ENCODE measurements at regions not wholly inside any gene's neighbourhood (a gene's known extent, or its start where the extent isn't known, plus 50 kb on each side); places are given as distances from the start of the nearest gene placed in this dataset.
"Not testable (repeated sequence)": the region's sequence is repeated elsewhere in the genome, so short reads cannot be mapped to it uniquely, and the experiment has no call there.

DNA sequence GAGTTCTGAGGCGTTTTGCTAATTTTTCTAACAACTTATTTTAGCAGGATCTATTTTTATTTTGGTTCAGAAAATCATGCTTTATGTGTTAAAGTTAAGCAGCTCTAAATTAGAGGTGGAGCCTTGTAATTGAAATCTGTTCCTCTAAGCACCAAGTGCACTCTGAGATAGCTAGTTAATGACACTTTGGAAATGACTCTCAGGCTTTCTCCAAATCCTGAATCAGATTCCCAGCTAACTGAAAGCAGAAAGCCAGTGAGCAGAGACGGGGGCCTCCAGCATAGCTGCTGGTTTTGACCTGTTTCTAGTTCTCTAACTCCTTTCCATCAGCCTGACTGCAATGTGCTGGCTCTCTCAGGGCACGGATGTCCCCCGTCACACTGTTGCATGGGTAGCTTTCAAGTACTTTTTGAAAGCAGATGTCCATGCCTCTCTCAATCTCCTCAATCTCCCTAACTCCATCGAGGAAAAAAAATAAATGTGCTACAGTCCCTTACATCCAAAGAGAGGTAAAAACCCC lies 326.5 kb downstream of the SATB2 start:
- DNase-seq = no peak

- no peak for DNase-seq
Observed at GRCh38 chr2:199130501-199130900, 327.2 kb downstream of the SATB2 start.

GRCh38 chr2:199128476-199129229 lies 329.1 kb downstream of the SATB2 start:
- no peak for DNase-seq

DNA sequence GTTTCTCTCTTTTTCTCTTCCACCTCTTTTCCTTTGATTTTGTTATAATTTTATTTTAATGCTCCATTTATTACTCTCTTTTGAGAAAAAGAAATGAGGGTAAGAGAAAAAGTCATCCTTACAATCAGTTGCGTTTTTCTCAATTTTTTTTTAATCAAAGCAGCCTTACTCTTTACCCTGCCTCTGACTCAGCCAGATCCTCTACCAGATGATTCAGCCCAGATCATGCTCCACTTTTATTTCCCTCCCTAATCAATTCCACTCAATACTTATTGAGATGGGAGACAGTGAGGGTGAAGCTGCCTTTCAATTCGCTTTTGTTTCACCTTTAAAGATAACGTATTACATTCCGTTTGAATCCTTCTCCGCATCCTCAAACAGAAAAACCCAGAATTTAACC lies 337.9 kb downstream of the SATB2 start:
- no peak for DNase-seq

DNA sequence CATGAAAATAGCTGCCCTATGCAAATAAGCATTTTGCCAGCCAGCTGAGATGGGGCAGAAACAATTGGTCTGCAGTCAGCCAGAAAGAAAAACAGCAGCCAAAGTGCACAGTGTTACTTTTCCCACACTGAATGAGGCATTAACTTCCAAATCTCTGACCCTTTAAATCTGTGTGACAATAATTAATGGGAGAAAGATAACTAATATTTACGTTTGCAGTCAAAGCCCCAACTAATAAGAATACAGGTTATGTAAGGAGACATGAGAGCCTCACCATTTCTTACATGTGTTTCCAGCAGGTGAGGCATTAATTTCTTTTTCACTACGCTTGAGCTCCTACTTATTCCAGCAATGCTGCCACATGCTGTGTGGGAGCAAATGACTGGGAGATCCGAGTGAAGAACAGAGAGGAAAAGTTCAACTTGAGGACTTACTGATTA lies 339.0 kb downstream of the SATB2 start:
- no peak for DNase-seq

- DNase-seq = no peak
Observed at GRCh38 chr2:199115169-199115568, 342.6 kb downstream of the SATB2 start.

DNA sequence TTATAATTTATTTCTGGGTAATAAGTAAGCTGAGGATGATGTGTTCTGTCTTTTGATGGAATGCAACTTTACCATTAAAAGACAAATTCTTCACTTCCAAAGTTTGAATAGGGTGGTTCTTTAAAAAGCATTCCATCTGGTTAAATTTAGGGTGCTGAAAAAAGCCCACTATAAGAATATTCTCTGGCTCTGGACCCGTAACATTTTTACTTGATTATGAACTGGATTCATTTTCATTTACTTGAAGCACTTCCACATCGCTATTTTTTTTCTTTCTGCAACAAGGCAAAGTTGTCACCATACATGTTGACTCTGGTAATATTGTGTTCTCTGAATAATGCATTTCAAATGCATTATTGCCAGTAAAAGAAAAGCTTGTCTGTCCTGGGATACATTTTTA lies 344.6 kb downstream of the SATB2 start:
- DNase-seq = no peak

GRCh38 chr2:199111458-199111857 lies 346.3 kb downstream of the SATB2 start:
- no peak for DNase-seq

DNA sequence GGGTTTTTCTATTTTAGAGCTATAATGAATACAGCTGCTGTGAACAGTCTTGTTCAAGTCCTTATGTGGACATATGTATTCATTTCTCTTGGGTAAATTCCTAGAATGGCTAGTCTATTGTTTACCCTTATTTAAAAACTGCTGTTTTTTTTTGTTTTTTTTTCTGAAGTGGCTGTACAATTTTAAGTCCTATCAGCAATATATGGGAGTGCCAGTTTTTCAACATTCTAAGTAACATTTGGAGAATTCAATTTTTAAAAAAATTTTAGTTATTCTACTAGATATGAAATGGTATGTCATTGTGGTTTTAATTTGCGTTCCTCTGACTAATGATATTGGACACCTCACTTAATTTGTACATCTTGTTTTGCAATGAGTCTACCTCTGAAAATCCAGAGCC lies 349.7 kb downstream of the SATB2 start:
- DNase-seq = no peak

DNA sequence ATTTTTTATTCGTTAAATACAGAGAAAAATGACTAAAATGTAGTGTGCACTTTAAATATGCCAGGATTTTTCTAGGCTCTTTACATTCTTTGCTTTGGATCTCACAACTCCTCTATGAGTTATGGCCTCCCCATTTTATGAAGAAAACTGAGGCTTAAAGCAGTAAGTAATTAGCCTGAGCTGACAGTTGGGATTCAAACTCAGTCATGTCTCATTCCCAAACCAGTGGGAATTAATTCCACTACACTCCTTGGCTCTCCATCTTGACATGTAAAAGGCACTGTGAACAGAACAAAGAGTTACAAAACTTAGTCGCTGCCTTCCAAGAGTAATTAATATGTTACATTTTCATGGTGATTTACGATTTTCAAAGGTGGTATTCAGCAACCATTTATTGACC lies 351.9 kb downstream of the SATB2 start:
- DNase-seq = no peak

- no peak for DNase-seq
Observed at GRCh38 chr2:199101487-199101886, 356.3 kb downstream of the SATB2 start.

GRCh38 chr2:199100326-199101110 lies 357.2 kb downstream of the SATB2 start:
- no peak for DNase-seq

DNA sequence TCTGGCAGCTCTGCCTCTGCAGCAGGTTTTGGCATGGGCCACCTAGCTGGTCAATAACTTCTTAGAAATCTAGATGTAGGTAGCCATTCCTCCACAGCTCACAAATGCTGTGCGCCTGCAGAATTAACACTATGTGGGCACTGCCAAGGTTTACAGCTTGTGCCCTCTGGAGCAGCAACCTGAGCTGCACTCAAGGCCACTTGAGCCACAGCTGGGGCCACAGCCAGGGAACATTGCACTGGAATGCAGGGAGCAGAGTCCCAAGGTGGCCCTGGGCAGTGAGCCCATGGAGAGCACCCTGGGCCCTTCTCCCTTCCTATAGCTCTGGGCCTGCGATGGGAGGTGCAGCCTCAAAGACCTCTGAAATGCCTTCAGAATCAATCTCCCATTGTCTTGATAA lies 365.3 kb downstream of the SATB2 start:
- DNase-seq = no peak

DNA sequence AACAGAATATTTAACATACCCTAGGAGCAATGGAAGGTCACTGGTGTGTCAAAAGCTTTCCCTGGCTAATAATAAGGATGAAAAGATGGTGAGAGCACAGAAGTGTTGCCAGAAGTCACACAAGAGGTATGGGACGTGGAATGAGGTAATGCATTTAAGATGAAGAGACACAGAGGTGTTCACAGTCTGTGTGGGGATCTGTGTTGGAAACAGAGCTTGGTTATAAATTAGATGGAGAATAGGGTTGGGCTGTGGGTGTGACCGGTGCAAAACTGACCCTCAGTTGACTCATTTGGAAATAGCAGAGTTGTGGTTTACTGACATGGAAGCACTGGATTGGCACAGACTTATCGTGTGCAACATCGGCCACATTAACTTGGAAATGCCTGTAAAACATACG lies 372.5 kb downstream of the SATB2 start:
- DNase-seq = no peak

GRCh38 chr2:199070322-199070949 lies 387.3 kb downstream of the SATB2 start:
- DNase-seq = no peak

DNA sequence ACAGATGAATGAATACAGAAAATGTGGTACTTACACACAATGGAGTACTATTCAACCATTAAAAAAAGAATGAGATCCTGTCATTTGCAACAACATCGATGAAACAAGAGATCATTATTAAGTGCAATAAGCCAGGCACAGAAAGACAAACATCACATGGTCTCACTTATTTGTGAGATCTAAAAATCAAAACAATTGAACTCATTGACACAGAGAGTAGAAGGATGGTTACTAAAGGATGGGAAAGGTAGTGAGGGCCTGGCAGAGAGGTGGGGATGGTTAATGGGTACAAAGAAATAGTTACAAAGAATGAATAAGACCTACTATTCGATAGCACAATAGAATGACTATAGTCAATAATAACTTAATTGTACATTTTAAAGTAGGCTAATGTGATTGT lies 393.5 kb downstream of the SATB2 start:
- no peak for DNase-seq

DNA sequence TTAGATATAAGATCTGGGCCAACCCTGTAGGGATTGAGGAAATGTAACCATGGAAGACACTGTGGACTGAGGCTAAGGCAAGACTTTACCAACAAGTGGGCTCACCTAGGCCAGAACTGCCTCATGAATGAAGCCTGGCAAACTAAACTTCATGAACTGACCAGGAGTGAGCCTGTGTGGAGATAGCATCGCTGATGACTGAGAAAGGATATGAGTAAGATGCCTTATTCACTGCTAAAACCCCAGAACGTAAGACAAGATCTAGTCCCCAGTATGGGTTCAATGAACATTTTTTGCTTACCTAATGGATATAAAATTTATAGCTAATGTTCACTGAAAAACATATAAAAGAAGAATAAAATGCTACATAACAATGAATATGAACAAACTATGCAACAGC lies 399.8 kb downstream of the SATB2 start:
- no peak for DNase-seq

DNA sequence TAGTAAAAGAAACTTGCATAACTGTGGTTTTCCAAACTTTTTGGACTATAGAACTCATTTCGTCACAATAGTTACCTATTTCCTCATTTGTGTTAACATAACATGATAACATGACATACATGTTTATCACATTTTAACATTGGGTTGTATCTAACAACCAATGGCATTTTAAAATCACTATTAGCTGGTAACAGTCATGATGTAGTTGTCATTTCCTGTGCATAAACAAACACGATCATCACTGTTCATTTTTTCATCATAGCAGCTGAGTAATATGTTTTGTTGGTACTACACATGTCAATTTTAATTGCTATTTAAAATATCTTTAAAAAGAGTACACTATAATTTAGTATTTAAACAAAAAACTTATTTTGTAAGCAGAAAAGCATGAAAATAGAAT lies 402.4 kb downstream of the SATB2 start:
- DNase-seq = no peak

GRCh38 chr2:199042660-199043379 lies 414.9 kb downstream of the SATB2 start:
- DNase-seq = no peak

DNA sequence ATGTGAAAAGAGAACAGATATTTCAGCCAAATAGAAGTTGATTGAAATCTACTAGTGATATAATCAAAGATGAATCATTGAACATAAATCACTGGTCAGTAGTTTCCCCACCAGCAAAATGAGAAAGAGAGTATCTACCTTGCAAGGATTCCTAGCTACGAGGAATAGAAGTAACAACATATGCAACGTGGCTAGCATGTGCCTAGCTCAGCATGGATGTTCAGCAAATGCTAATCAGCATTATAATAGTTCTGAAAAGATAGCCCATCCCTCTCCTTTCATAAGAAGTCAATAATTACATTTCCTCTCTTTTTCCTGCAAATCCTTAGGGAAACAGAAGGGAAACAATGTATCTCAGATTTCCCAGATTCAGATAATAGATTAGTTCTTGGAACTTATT lies 417.2 kb downstream of the SATB2 start:
- no peak for DNase-seq

- not testable (repeated sequence) for DNase-seq
Observed at GRCh38 chr2:199033761-199034160, 424.0 kb downstream of the SATB2 start.

DNA sequence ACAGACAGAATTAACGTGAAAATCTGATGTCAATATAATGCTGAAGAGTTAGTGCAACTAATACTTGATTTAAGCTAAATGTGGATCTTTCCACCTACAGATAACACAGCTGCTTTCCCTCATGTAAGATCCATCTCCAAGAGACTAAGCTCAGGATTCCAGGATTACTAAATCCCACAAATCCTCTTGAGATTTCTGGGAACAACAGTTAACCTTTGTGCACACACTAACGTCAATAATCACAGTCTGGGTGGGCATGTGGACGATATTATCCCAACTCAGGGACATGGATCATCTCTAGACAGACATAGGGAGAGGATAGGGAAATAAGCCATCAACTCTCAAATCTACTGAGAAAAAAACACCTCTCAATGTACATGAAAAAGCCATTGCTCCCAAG lies 432.6 kb downstream of the SATB2 start:
- DNase-seq = no peak

GRCh38 chr2:199024224-199024623 lies 433.5 kb downstream of the SATB2 start:
- DNase-seq = no peak

Measured in activated CD4-positive, alpha-beta T cell treated with anti-CD3 and anti-CD28 coated beads for 48 hours (primary cell).